RWPE2 (cell line): ENCODE measurements at regions not wholly inside any gene's neighbourhood (a gene's known extent, or its start where the extent isn't known, plus 50 kb on each side); places are given as distances from the start of the nearest gene placed in this dataset.

ENCODE experiments used
- ATAC-seq: fragments of 200-7000 bp; cut with Tn5 transposase; 3 replicates; pipeline ENCODE4 v1.9.1; 2021; ENCODE audit warnings: low read depth
- DNase-seq: peaks from one replicate; pipeline ENCODE4 v3.0.0-alpha.2; 2020; ENCODE audit warnings: low spot score
- H3K27ac ChIP-seq: fragments of 450-650 bp; 2 replicates; pipeline ENCODE4 v1.5.1; 2017; ENCODE audit warnings: mild to moderate bottlenecking; ENCODE audit not compliant: poor library complexity, severe bottlenecking
- H3K27me3 ChIP-seq: fragments of 250-450 bp; sonication (Bioruptor Pico); 2 replicates; pipeline ENCODE4 v1.5.1; 2021; ENCODE audit warnings: mild to moderate bottlenecking, moderate library complexity; ENCODE audit not compliant: insufficient read depth, poor library complexity, severe bottlenecking
- H3K36me3 ChIP-seq: fragments of 250-450 bp; sonication (Bioruptor Pico); 2 replicates; pipeline ENCODE4 v1.5.1; 2020; ENCODE audit warnings: low read depth, mild to moderate bottlenecking, moderate library complexity
- H3K4me1 ChIP-seq: fragments of 250-450 bp; sonication (Bioruptor Pico); 2 replicates; pipeline ENCODE4 v1.5.1; 2021; ENCODE audit warnings: mild to moderate bottlenecking, moderate library complexity; ENCODE audit not compliant: insufficient read depth, poor library complexity, severe bottlenecking
- H3K4me3 ChIP-seq: fragments of 250-450 bp; sonication (Bioruptor Pico); 2 replicates; pipeline ENCODE4 v1.5.1; 2021; ENCODE audit warnings: mild to moderate bottlenecking, moderate library complexity; ENCODE audit not compliant: severe bottlenecking
- H3K9me3 ChIP-seq: fragments of 250-450 bp; sonication (Bioruptor Pico); 2 replicates; pipeline ENCODE4 v1.5.1; 2021; ENCODE audit warnings: mild to moderate bottlenecking, moderate library complexity; ENCODE audit not compliant: severe bottlenecking
- TF ChIP-seq, protein P1 (sequence below): fragments of 450-650 bp; IDR thresholded peaks from one replicate; pipeline ENCODE4 v1.5.1; 2017; ENCODE audit warnings: mild to moderate bottlenecking, moderate library complexity; ENCODE audit not compliant: poor library complexity, severe bottlenecking

DNA sequence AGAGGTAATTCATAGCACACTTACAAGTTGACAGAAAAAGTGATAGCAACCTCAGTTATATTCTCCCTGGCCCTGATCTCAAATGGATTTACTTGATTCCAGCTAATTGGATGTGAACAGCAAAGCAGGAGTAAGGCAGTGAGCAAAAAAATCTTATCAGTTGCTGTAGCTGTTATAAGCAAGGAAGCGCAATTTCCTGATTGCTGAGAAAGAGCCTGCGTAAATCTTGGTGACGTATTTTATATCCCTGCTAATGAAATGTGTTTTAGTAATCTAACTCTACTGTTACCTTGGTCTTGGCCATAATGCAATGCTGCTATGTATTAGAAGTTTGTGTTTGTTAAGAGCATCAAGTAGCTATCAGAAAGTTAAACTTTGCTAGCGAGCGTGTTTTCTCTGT lies 661.2 kb upstream of the SEMA6A start:
- TF ChIP-seq, protein P1, sequence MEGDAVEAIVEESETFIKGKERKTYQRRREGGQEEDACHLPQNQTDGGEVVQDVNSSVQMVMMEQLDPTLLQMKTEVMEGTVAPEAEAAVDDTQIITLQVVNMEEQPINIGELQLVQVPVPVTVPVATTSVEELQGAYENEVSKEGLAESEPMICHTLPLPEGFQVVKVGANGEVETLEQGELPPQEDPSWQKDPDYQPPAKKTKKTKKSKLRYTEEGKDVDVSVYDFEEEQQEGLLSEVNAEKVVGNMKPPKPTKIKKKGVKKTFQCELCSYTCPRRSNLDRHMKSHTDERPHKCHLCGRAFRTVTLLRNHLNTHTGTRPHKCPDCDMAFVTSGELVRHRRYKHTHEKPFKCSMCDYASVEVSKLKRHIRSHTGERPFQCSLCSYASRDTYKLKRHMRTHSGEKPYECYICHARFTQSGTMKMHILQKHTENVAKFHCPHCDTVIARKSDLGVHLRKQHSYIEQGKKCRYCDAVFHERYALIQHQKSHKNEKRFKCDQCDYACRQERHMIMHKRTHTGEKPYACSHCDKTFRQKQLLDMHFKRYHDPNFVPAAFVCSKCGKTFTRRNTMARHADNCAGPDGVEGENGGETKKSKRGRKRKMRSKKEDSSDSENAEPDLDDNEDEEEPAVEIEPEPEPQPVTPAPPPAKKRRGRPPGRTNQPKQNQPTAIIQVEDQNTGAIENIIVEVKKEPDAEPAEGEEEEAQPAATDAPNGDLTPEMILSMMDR: no peak
- H3K4me3 ChIP-seq: no peak overlapping the region
- no peaks in the 10 kb centered on the region for H3K9me3 ChIP-seq
- no peaks in the 10 kb centered on the region for H3K4me1 ChIP-seq
- ATAC-seq (no peak), DNase-seq (no peak)
- no peaks in the 10 kb centered on the region for H3K36me3 ChIP-seq
- no peak overlapping the region for H3K27ac ChIP-seq
- peaks cover 4% of the 10 kb centered on the region for H3K27me3 ChIP-seq

DNA sequence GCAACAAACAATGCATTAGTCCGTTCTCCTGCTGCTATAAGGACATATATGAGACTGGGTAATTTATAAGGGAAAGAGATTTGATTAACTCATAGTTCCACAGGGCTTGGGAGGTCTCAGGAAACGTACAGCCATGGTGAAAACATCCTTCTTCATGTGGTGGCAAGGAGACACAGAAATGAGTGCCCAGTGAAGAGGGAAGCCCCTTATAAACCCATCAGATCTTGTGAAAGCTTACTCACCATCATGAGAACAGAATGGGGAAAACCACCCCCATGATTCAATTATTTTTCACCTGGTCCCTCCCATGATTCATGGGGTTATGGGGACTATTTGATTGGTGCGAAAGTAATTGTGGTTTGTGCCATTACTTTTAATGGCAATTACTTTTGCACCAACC lies 655.8 kb upstream of the SEMA6A start:
- no peak for DNase-seq
- Histone ChIP-seq H3K4me3 (no peak overlapping the region), H3K27me3 (peaks cover 4% of the 10 kb centered on the region), H3K4me1 (no peaks in the 10 kb centered on the region), H3K27ac (no peak overlapping the region), H3K36me3 (no peaks in the 10 kb centered on the region), H3K9me3 (no peaks in the 10 kb centered on the region)
- ATAC-seq: no peak
- TF ChIP-seq, protein P1: no peak

DNA sequence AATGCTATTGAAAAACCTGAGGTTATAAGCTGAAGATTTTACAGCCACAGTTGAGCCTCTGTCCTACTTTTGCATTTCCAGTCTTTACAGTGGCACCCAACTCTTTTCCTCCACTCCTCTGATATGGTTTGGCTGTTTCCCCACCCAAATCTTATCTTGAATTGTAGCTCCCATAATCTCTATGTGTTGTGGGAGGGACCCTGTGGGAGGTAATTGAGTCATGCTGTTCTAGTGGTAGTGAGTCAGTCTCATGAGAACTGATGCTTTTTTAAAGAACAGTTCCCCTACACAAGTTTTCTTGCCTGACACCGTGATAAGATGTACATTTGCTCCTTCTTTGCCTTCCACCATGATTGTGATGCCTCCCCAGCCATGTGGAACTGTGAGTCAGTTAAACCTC lies 646.1 kb upstream of the SEMA6A start:
- TF ChIP-seq, protein P1: no peak
- DNase-seq (no peak), ATAC-seq (no peak)
- Histone ChIP-seq H3K4me3 (no peak overlapping the region), H3K36me3 (no peaks in the 10 kb centered on the region), H3K4me1 (no peaks in the 10 kb centered on the region), H3K27ac (no peak overlapping the region), H3K9me3 (no peaks in the 10 kb centered on the region), H3K27me3 (no peaks in the 10 kb centered on the region)

DNA sequence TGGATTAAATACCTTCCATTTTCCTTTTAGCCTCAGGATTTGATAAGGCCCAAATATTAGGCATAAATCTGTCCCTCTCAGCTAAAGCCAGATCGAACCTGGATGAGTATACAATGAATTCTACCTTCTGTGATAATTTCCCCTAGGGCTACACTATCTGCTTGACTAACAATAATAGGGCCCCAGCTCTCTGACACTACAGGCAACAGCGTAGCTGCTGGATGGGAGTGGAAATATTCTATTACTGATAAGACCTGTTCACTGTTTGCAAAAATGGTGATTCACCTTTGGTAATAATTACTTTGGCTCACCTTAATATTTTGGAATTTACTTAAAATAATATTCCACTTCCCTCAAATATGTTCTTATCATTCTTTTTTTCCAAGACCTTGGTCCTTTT lies 644.2 kb upstream of the SEMA6A start:
- H3K36me3 ChIP-seq: no peaks in the 10 kb centered on the region
- H3K27me3 ChIP-seq: no peaks in the 10 kb centered on the region
- TF ChIP-seq, protein P1: no peak
- H3K4me1 ChIP-seq: no peaks in the 10 kb centered on the region
- ATAC-seq: peak; percentile 31; the same call in 1 of the 3 replicates
- no peak overlapping the region for H3K4me3 ChIP-seq
- H3K27ac ChIP-seq: no peak overlapping the region
- DNase-seq: no peak
- no peaks in the 10 kb centered on the region for H3K9me3 ChIP-seq

DNA sequence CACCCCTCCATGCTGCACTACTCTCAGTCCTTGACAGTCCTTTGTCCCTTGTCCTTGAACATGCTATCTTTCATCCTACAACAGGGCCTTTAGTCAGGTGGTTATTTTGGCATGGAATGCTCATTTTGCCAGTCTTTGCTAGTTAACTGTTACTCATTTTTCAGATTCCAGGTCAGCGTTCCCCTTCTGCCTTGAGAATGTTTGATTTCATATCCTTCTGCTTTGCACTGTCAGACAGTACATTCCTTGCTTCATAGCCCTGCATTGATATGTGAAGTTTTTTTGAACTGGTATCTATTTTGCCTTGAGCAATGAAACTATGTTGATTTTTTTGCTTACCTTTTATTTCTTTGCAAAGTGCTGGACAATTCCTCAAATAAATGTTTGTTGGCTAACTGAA lies 638.2 kb upstream of the SEMA6A start:
- ATAC-seq (no peak), DNase-seq (no peak)
- Histone ChIP-seq H3K36me3 (no peaks in the 10 kb centered on the region), H3K4me3 (no peak overlapping the region), H3K27me3 (no peaks in the 10 kb centered on the region), H3K27ac (no peak overlapping the region), H3K4me1 (no peaks in the 10 kb centered on the region), H3K9me3 (no peaks in the 10 kb centered on the region)
- TF ChIP-seq, protein P1: no peak
